ENCODE measurements at regions not wholly inside any gene's neighbourhood (a gene's known extent, or its start where the extent isn't known, plus 50 kb on each side); places are given as distances from the start of the nearest gene placed in this dataset.

GRCh38 chr11:122062763-122063162 is 53.3 kb downstream of the BLID start:
- DNase-seq (ENCODE audit: low read depth), result no peak

- no peak for DNase-seq (ENCODE audit: low read depth)
Observed at GRCh38 chr11:122059565-122059964, 56.5 kb downstream of the BLID start.

- no peak for DNase-seq (ENCODE audit: low read depth)
Observed at GRCh38 chr11:122050021-122050690, 65.9 kb downstream of the BLID start.

- peak; percentile 29 for DNase-seq (ENCODE audit: low read depth)
Observed at GRCh38 chr11:122048401-122048800, 67.6 kb downstream of the BLID start.

GRCh38 chr11:122046846-122047245 is 69.2 kb downstream of the BLID start:
- DNase-seq (ENCODE audit: low read depth), result peak; percentile 13

GRCh38 chr11:122046438-122046837 is 69.6 kb downstream of the BLID start:
- DNase-seq (ENCODE audit: low read depth), result no peak

GRCh38 chr11:122045181-122045586 is 70.8 kb downstream of the BLID start:
- DNase-seq (ENCODE audit: low read depth), result peak; percentile 96

GRCh38 chr11:122044086-122044485 is 71.9 kb downstream of the BLID start:
- peak; percentile 66 for DNase-seq (ENCODE audit: low read depth)

- peak; percentile 84 for DNase-seq (ENCODE audit: low read depth)
Observed at GRCh38 chr11:122042981-122043380, 73.0 kb downstream of the BLID start.

GRCh38 chr11:122040464-122040863 is 75.6 kb downstream of the BLID start:
- DNase-seq (ENCODE audit: low read depth), result no peak

- DNase-seq (ENCODE audit: low read depth), result peak; percentile 87
Observed at GRCh38 chr11:122038543-122038942, 77.5 kb downstream of the BLID start.

GRCh38 chr11:122037911-122038310 is 78.1 kb downstream of the BLID start:
- no peak for DNase-seq (ENCODE audit: low read depth)

GRCh38 chr11:122036493-122036892 is 79.5 kb downstream of the BLID start:
- DNase-seq (ENCODE audit: low read depth), result no peak

- peak; percentile 30 for DNase-seq (ENCODE audit: low read depth)
Observed at GRCh38 chr11:122036018-122036417, 80.0 kb downstream of the BLID start.

- no peak for DNase-seq (ENCODE audit: low read depth)
Observed at GRCh38 chr11:122033631-122034030, 82.4 kb downstream of the BLID start.

- no peak for DNase-seq (ENCODE audit: low read depth)
Observed at GRCh38 chr11:122033193-122033592, 82.8 kb downstream of the BLID start.

GRCh38 chr11:122032317-122032716 is 83.7 kb downstream of the BLID start:
- DNase-seq (ENCODE audit: low read depth), result no peak

- no peak for DNase-seq (ENCODE audit: low read depth)
Observed at GRCh38 chr11:122031813-122032212, 84.2 kb downstream of the BLID start.

GRCh38 chr11:122030286-122030685 is 85.7 kb downstream of the BLID start:
- no peak for DNase-seq (ENCODE audit: low read depth)

GRCh38 chr11:122028545-122028944 is 87.5 kb downstream of the BLID start:
- no peak for DNase-seq (ENCODE audit: low read depth)

- DNase-seq (ENCODE audit: low read depth), result no peak
Observed at GRCh38 chr11:122028036-122028435, 88.0 kb downstream of the BLID start.

GRCh38 chr11:122025757-122026156 is 90.3 kb downstream of the BLID start:
- DNase-seq (ENCODE audit: low read depth), result no peak

- no peak for DNase-seq (ENCODE audit: low read depth)
Observed at GRCh38 chr11:122024278-122024677, 91.7 kb downstream of the BLID start.

- peak; percentile 25 for DNase-seq (ENCODE audit: low read depth)
Observed at GRCh38 chr11:122023614-122024250, 92.3 kb downstream of the BLID start.

All from ELR (cell line).